GM21381 (cell line): ENCODE measurements at regions not wholly inside any gene's neighbourhood (a gene's known extent, or its start where the extent isn't known, plus 50 kb on each side); places are given as distances from the start of the nearest gene placed in this dataset.
"Not testable (repeated sequence)": the region's sequence is repeated elsewhere in the genome, so short reads cannot be mapped to it uniquely, and the experiment has no call there.

Experiments
- ATAC-seq: cut with Tn5 transposase; IDR thresholded peaks from one replicate; pipeline ENCODE4 v1.9.1; 2021; ENCODE audit warnings: mild to moderate bottlenecking, moderate library complexity; ENCODE audit not compliant: unreplicated experiment

- no peak for ATAC-seq
Observed at GRCh38 chr5:9765419-9766140, 135.4 kb upstream of the TAS2R1 start.

GRCh38 chr5:9761706-9762105 is 131.6 kb upstream of the TAS2R1 start:
- no peak for ATAC-seq

- ATAC-seq = not testable (repeated sequence)
Observed at GRCh38 chr5:9752670-9753069, 122.5 kb upstream of the TAS2R1 start.

DNA sequence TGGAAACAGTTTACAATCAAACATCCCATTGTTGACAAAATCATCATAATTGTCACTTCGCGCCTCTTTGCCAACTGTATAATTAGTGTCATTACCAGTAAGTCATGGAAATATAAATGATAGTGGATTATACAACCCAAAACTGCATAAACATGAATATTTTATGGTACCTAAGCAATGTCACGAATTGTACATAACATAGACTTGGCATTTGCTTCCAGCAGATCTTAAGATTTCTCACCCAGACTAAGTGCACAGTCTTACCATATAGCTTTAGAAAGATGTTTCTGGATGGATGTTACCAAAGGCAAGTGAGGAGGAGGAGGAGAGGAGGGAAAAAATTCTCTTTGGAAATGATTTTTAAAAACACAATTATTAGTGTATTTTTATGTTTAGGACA is 113.4 kb upstream of the TAS2R1 start:
- ATAC-seq = no peak

DNA sequence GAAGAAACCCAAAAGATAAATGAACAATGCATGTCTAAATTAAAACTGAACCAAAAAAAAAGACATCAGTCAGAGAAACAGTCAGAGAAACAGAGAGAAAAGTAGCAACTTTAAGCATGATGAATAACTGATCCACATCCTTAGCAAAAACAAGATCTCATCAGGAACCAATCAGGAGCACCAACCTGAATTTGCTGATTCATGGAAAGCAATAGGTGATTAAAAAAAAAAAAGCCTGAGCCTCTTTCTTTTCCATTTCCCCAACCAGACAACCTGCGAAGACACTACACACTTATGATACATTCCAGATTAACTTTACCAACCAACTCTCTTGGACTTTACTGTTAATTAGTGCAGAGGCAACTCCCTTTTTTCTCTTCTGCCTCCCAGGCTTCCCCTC is 112.7 kb upstream of the TAS2R1 start:
- no peak for ATAC-seq

DNA sequence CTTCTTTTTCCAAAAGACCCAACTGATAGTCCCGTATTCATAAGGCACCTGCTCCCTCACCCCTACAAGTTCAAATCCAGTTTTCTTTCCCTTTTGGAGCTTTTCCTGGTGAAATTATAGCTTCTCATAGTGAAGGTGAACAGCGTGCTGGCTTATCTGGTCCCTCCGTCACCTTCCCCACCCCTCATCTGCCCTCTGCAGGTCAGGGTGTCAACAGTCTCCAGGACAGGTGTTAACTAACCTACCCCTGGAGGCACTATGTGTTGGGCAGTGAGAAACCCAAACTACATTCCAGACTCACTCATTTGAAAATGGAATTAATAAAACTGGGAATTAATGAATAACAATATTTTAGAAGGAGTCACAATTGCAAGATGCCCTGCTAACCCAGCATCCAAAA is 109.0 kb upstream of the TAS2R1 start:
- ATAC-seq = no peak

- ATAC-seq = no peak
Observed at GRCh38 chr5:9737265-9737664, 107.1 kb upstream of the TAS2R1 start.

GRCh38 chr5:9733486-9733885 is 103.3 kb upstream of the TAS2R1 start:
- no peak for ATAC-seq

- no peak for ATAC-seq
Observed at GRCh38 chr5:9731159-9731558, 101.0 kb upstream of the TAS2R1 start.

- ATAC-seq = no peak
Observed at GRCh38 chr5:9728261-9728660, 98.1 kb upstream of the TAS2R1 start.

DNA sequence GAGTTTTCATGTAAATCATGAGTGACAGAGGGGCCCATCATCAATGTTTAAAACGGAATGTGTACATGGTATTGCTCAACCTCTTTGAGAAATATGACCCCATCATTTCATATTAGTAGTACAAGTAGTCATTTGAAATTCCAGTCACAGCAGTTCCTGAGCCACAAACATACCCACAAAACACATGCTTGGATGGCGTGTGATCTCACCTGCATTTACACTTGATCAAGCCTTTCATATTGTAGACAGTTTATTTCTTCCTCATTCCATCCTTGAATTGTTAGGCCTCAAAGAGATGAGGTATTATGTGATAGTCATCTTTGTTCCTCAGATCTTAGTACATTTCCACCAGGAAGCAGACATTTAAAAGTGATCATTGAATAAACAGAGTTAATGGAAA is 96.8 kb upstream of the TAS2R1 start:
- ATAC-seq = no peak

DNA sequence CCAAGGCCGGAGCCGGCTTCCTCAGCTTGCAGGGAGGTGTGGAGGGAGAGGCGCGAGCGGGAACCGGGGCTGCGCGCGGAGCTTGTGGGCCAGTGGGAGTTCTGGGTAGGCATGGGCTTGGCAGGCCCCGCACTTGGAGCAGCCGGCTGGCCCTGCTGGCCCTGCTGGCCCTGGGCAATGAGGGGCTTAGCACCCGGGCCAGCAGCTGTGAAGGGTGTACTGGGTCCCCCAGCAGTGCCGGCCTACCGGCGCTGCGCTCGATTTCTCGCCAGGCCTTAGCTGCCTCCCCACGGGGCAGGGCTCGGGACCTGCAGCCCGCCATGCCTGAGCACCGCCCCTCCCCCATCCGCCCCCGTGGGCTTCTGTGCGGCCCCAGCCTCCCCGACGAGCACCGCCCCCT is 95.1 kb upstream of the TAS2R1 start:
- ATAC-seq = not testable (repeated sequence)

DNA sequence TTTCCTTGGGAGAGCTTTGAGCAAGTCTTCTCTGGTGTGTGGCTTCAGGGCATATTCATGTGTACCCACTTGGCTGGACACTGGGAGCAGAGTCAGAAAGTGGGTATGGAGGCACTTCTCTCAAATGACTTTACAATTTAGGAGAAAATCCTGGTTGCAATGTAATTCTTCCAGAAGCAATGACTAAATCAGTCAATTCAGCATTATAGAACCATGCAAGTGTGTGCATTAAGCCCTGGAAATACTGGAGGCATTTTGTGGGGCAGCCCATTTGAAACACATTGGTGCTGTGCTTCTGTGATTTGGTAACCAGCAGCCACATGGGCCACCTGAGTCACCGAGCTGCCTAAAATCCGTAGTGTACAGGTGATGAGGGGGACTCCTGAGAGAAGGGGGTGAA is 94.6 kb upstream of the TAS2R1 start:
- no peak for ATAC-seq

DNA sequence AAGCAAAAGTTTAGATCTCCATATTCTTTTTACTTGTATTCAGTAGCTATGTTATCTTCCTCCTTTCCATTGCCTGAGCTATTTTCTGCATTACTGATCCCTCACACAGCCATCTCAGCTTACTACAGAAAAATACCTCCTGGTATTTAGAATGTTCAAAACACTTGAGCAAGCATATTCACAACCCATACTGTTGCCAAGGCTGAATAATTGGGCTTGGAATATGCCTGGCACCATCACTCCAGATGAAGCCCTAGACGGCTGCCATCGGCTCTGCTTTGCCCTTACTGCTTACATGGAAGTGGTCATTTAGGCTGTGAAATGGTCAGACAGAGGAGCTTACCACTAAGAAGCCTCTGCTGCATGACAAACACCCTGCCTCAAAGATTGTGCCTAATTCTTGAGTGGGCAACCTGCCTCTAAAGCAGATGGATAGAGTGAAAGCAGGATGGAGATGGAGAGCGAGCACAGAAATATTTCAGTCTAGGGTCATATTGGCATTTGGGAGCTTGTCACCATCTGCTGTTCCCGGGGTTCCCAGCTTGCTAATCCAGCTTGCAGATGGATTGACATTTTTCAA is 92.5 kb upstream of the TAS2R1 start:
- ATAC-seq = no peak

DNA sequence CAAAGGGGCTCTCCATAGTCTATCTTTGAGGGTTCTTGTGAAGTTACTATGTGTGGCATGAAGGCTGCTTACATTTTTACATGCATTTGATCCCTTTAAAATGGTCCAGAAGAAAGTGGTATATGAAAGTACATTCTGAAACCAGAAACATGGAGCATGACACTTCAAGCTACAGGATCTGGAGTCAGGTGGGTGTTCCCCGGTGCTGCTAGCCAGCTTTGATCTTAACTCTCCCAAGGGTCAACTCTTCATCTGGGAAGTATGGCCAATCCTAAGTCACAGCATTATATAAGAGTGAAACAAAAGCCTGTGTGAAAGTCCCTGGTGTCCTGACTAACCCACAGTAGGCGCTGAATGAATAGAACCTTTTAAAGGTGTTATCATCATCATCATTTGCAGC is 91.0 kb upstream of the TAS2R1 start:
- no peak for ATAC-seq

GRCh38 chr5:9720361-9720760 is 90.2 kb upstream of the TAS2R1 start:
- no peak for ATAC-seq

DNA sequence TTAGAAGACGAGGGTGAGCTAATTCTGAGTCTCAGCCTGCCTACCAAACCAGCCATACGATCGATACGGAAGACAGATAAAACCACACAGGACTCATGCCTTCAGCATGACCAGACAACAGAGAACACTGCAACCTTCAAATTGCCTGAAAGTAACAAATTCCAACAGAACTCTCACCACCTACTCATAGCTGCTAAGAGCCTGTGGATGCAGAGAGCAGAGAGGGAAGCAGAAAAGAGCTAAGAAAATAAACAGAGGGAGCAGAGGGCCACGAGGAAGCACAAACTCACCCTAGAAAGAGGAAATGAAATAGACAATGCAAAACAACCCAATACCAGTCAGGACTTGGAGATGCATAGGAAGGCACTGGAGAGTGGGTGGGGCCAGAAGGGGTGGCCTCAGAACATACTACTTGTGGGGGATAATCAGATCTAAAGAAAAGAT is 86.7 kb upstream of the TAS2R1 start:
- no peak for ATAC-seq

- no peak for ATAC-seq
Observed at GRCh38 chr5:9715891-9716335, 85.8 kb upstream of the TAS2R1 start.

- ATAC-seq = no peak
Observed at GRCh38 chr5:9713959-9714586, 83.9 kb upstream of the TAS2R1 start.

DNA sequence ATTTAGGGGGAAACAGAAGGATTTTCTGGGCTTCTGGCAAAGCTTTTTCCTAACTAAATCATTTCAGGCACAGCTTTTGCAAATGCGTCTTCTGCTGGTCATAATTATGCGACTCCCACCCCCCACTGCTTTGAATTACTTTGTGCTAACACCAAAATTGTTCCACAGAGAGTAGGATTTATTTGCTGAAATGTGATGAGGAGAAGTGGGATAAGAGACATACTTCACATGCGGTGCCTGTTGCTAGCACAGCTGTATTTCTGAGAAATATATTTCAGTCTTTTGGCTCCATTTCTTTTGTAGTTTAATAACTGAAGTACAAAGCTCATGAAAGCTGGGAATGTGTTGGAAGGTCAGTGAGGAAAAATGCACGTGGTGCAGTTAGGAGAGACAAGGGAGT is 83.2 kb upstream of the TAS2R1 start:
- no peak for ATAC-seq

- ATAC-seq = no peak
Observed at GRCh38 chr5:9712911-9713310, 82.8 kb upstream of the TAS2R1 start.

DNA sequence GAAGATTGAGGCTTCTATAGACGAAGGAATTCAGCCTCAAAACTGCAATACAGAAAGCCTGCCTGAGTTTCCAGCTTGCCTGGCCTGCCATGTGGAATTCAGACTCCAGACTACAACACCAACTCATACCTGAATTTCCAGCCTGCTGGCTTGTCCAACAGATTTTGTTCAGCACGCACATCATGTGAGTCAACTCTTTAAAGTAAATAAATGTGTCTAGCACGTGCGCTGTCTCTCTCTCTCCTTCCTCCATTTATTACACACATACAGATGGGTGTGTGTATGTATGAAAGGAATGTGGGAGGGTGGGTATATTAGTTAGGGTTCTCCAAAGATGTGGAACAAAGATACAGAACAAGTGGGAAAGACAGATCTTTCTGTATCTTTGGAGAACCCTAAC is 82.4 kb upstream of the TAS2R1 start:
- ATAC-seq = no peak
